ENCODE measurements at regions not wholly inside any gene's neighbourhood (a gene's known extent, or its start where the extent isn't known, plus 50 kb on each side); places are given as distances from the start of the nearest gene placed in this dataset.

- Mint-ChIP-seq H3K4me1 (ENCODE audit: unreplicated experiment) (no peaks in the 10 kb centered on the region), H3K36me3 (ENCODE audit: unreplicated experiment) (no peaks in the 10 kb centered on the region), H3K9me3 (ENCODE audit: unreplicated experiment) (no peaks in the 10 kb centered on the region), H3K4me3 (ENCODE audit: unreplicated experiment) (no peak overlapping the region), H3K27me3 (ENCODE audit: unreplicated experiment) (no peaks in the 10 kb centered on the region), H3K27ac (ENCODE audit: unreplicated experiment) (no peak overlapping the region)
- TF ChIP-seq CTCF (IDR thresholded peaks at IDR 0.05), result no peak
- no peak for DNase-seq (ENCODE audit: extremely low spot score, unreplicated experiment)
Measured at GRCh38 chr14:26765301-26765700, 167.5 kb upstream of the NOVA1 start.

- no peaks in the 10 kb centered on the region for H3K36me3 Mint-ChIP-seq (ENCODE audit: unreplicated experiment)
- H3K4me1 Mint-ChIP-seq (ENCODE audit: unreplicated experiment), result no peaks in the 10 kb centered on the region
- no peak for TF ChIP-seq CTCF (IDR thresholded peaks at IDR 0.05)
- DNase-seq (ENCODE audit: extremely low spot score, unreplicated experiment), result no peak
- H3K27ac Mint-ChIP-seq (ENCODE audit: unreplicated experiment), result no peak overlapping the region
- no peaks in the 10 kb centered on the region for H3K9me3 Mint-ChIP-seq (ENCODE audit: unreplicated experiment)
- H3K27me3 Mint-ChIP-seq (ENCODE audit: unreplicated experiment), result no peaks in the 10 kb centered on the region
- H3K4me3 Mint-ChIP-seq (ENCODE audit: unreplicated experiment), result no peak overlapping the region
Measured at GRCh38 chr14:26765768-26766520, 168.1 kb upstream of the NOVA1 start.

- no peak overlapping the region for H3K4me3 Mint-ChIP-seq (ENCODE audit: unreplicated experiment)
- H3K36me3 Mint-ChIP-seq (ENCODE audit: unreplicated experiment), result no peaks in the 10 kb centered on the region
- H3K27ac Mint-ChIP-seq (ENCODE audit: unreplicated experiment), result no peak overlapping the region
- no peaks in the 10 kb centered on the region for H3K9me3 Mint-ChIP-seq (ENCODE audit: unreplicated experiment)
- no peaks in the 10 kb centered on the region for H3K27me3 Mint-ChIP-seq (ENCODE audit: unreplicated experiment)
- TF ChIP-seq CTCF (IDR thresholded peaks at IDR 0.05), result no peak
- no peaks in the 10 kb centered on the region for H3K4me1 Mint-ChIP-seq (ENCODE audit: unreplicated experiment)
- no peak for DNase-seq (ENCODE audit: extremely low spot score, unreplicated experiment)
Measured at GRCh38 chr14:26766726-26767125, 168.9 kb upstream of the NOVA1 start.

GRCh38 chr14:26773906-26774593 is 176.2 kb upstream of the NOVA1 start:
- Mint-ChIP-seq H3K4me1 (ENCODE audit: unreplicated experiment) (no peaks in the 10 kb centered on the region), H3K36me3 (ENCODE audit: unreplicated experiment) (no peaks in the 10 kb centered on the region), H3K4me3 (ENCODE audit: unreplicated experiment) (no peak overlapping the region), H3K27ac (ENCODE audit: unreplicated experiment) (no peak overlapping the region), H3K27me3 (ENCODE audit: unreplicated experiment) (no peaks in the 10 kb centered on the region), H3K9me3 (ENCODE audit: unreplicated experiment) (peaks cover 4% of the 10 kb centered on the region)
- no peak for TF ChIP-seq CTCF (IDR thresholded peaks at IDR 0.05)
- no peak for DNase-seq (ENCODE audit: extremely low spot score, unreplicated experiment)

- no peaks in the 10 kb centered on the region for H3K4me1 Mint-ChIP-seq (ENCODE audit: unreplicated experiment)
- H3K4me3 Mint-ChIP-seq (ENCODE audit: unreplicated experiment), result no peak overlapping the region
- no peak for TF ChIP-seq CTCF (IDR thresholded peaks at IDR 0.05)
- no peak overlapping the region for H3K27ac Mint-ChIP-seq (ENCODE audit: unreplicated experiment)
- no peaks in the 10 kb centered on the region for H3K36me3 Mint-ChIP-seq (ENCODE audit: unreplicated experiment)
- DNase-seq (ENCODE audit: extremely low spot score, unreplicated experiment), result no peak
- H3K27me3 Mint-ChIP-seq (ENCODE audit: unreplicated experiment), result no peaks in the 10 kb centered on the region
- H3K9me3 Mint-ChIP-seq (ENCODE audit: unreplicated experiment), result peaks cover 4% of the 10 kb centered on the region
Measured at GRCh38 chr14:26775765-26776563, 178.1 kb upstream of the NOVA1 start.

Data from osteocyte (in vitro differentiated cells).